NB4 (cell line): ENCODE measurements at regions not wholly inside any gene's neighbourhood (a gene's known extent, or its start where the extent isn't known, plus 50 kb on each side); places are given as distances from the start of the nearest gene placed in this dataset.

ENCODE experiments used
- CTCF ChIP-seq: IDR thresholded peaks from one replicate; pipeline ENCODE4 v1.5.1; 2012; ENCODE audit warnings: low read depth, low read length
- MAX ChIP-seq: IDR thresholded peaks from 2 replicates; pipeline ENCODE4 v1.6.1; 2011; ENCODE audit warnings: low read depth, low read length
- POLR2A ChIP-seq: IDR thresholded peaks from 2 replicates; pipeline ENCODE4 v1.6.1; 2011; ENCODE audit warnings: mild to moderate bottlenecking; ENCODE audit not compliant: insufficient read length; ENCODE audit errors: extremely low read depth

- TF ChIP-seq CTCF (no peak), POLR2A (no peak), MAX (no peak)
These were observed 165.8 kb upstream of the PROX1 start for GRCh38 chr1:213821943-213822334.
